Small intestine (tissue), 7 donors: ENCODE measurements at regions not wholly inside any gene's neighbourhood (a gene's known extent, or its start where the extent isn't known, plus 50 kb on each side); places are given as distances from the start of the nearest gene placed in this dataset.

Experiments used
- DNase-seq, 2 donors: peaks; one replicate each; pipeline versions ENCODE4 v3.0.0 to v3.0.0-alpha.2; 2013
- FAIRE-seq: peaks from 2 replicates; lab custom pipeline; 2012; peaks lifted over from hg19 to GRCh38; lab: Jason Lieb, UNC
- H3K27ac ChIP-seq, 3 donors: one replicate each; pipeline ENCODE4 v1.5.1; 2013; ENCODE audit warnings: low read length in 2 of 3, mild to moderate bottlenecking in 2 of 3, control low read depth in 1 of 3, inconsistent platforms in 1 of 3, low read depth in 1 of 3, moderate library complexity in 1 of 3
- H3K27me3 ChIP-seq, 3 donors: one replicate each; pipeline ENCODE4 v1.6.1; 2013; ENCODE audit warnings: low read length in 3 of 3, inconsistent platforms in 1 of 3; ENCODE audit not compliant: control insufficient read depth in 3 of 3, insufficient read depth in 3 of 3
- H3K36me3 ChIP-seq, 3 donors: one replicate each; pipeline ENCODE4 v1.6.1; 2013; ENCODE audit warnings: low read length in 3 of 3, inconsistent platforms in 1 of 3, low read depth in 1 of 3, mild to moderate bottlenecking in 1 of 3, moderate library complexity in 1 of 3; ENCODE audit not compliant: control insufficient read depth in 3 of 3, insufficient read depth in 2 of 3
- H3K4me1 ChIP-seq, 3 donors: one replicate each; pipeline ENCODE4 v1.6.1; 2013; ENCODE audit warnings: low read length in 2 of 3, inconsistent platforms in 1 of 3, low read depth in 1 of 3, mild to moderate bottlenecking in 1 of 3, moderate library complexity in 1 of 3; ENCODE audit not compliant: control insufficient read depth in 3 of 3, insufficient read depth in 2 of 3
- H3K4me3 ChIP-seq, 3 donors: one replicate each; pipeline ENCODE4 v1.5.1; 2013; ENCODE audit warnings: low read length in 3 of 3, control low read depth in 1 of 3, inconsistent platforms in 1 of 3, low read depth in 1 of 3, mild to moderate bottlenecking in 1 of 3, moderate library complexity in 1 of 3
- H3K9me3 ChIP-seq, 2 donors: one replicate each; pipeline ENCODE4 v1.6.1; 2013; ENCODE audit warnings: low read depth in 1 of 2, low read length in 1 of 2; ENCODE audit not compliant: control insufficient read depth in 2 of 2, insufficient read depth in 1 of 2
- WGBS, 3 donors: extraction: QIAGEN DNeasy Blood & Tissue Kit; methylation state at CpG; one replicate each; pipeline ENCODE4 v1.1.7; 2013; 5-methylcytosine and 5-hydroxymethylcytosine counted together
- donor health status: healthy with polysubstance abuse.
- donor health status: control.
- donor health status: control.
- donor health status: Bipolar disorder and iron deficiency.
- donor health status: healthy.

- Histone ChIP-seq H3K27ac (no peak overlapping the region), H3K9me3 (no peaks in the 10 kb centered on the region), H3K27me3 (no peaks in the 10 kb centered on the region), H3K4me3 (no peak overlapping the region), H3K4me1 (no peaks in the 10 kb centered on the region), H3K36me3 (no peaks in the 10 kb centered on the region)
- FAIRE-seq, result no peak
- WGBS, 3 donors, result 90 to 93% (median 93%) methylated on average over 1 of the region's 1 CpG
- DNase-seq, result no peak
Observed at GRCh38 chr3:63762180-63762579, 56.9 kb upstream of the C3orf49 start.

DNA sequence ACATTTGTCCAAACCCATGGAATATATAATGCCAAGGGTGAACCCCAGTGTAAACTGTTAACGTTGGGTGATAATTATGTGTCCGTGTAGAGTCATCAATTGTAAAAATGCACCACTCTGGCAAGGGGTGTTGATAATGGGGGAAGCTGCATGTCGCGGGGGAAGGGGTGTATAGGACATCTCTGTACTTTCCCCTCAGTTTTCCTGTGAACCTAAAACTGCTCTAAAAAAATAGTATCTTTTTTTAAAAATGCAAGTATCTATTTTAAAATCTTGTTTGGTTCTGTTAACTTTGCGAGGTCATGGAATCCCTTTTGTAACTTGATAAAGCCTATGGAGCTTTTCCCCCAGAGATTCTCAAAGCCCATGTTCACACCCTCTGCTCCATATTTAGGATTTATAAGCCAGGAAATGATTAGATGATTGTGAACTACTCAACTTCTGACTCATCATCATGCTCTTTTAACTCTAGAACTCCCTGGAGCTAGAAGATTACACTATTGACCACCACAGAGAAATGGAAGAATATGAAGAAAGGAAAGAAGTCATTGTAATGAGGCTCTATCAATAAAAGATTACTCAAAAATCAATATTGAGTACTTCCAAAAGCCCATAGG, 56.1 kb upstream of the C3orf49 start:
- H3K36me3 ChIP-seq, result no peaks in the 10 kb centered on the region
- H3K9me3 ChIP-seq, result no peaks in the 10 kb centered on the region
- FAIRE-seq (no peak), DNase-seq (no peak)
- H3K27me3 ChIP-seq, result no peaks in the 10 kb centered on the region
- 62 to 80% (median 77%) methylated on average over 5 of the region's 5 CpGs for WGBS, 3 donors
- H3K4me3 ChIP-seq, result no peak overlapping the region
- H3K4me1 ChIP-seq, result no peaks in the 10 kb centered on the region
- H3K27ac ChIP-seq, result no peak overlapping the region

DNA sequence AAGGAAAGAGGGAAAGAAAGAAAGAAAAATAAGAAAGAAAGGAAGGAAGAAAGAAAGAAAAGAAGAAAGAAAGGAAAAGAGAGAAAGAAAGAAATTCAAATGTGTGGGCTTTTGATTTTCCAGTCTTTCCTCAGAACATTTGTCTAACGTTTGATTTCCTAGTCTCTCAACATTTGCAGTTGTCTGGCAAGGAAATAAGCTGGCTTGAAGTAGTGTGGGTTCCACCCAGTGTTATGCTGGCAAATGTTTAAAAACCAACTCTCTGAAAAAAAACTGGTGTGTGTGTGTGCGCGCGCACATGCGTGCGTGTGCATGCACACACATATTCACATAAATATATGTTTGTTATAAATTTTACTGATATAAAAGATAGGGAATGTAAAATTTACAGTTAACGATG, 54.6 kb upstream of the C3orf49 start:
- no peak for FAIRE-seq
- H3K27ac ChIP-seq, result no peak overlapping the region
- WGBS, 3 donors, result 84 to 87% (median 85%) methylated on average over 7 of the region's 7 CpGs
- no peaks in the 10 kb centered on the region for H3K36me3 ChIP-seq
- no peaks in the 10 kb centered on the region for H3K9me3 ChIP-seq
- DNase-seq, result no peak
- no peaks in the 10 kb centered on the region for H3K27me3 ChIP-seq
- H3K4me3 ChIP-seq, result no peak overlapping the region
- no peaks in the 10 kb centered on the region for H3K4me1 ChIP-seq

DNA sequence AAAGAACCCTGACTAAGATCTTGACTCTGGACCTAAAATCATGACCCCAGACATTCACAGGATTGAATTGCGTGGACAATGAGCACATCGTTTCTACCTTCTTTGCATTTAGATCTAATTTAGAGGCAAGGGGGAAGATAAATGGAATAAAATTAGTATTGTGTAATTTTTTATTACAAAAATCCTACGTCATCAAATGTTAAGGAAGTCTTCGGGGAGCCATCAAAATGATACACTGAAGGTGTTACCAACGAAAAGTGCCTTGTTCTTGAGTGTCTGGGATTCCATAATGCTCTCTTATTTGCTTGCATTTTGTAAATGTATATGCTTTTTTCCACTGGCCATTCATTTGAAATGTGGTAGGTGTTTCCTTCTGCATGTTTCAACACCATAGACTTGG, 52.8 kb upstream of the C3orf49 start:
- FAIRE-seq (no peak), DNase-seq (no peak)
- Histone ChIP-seq H3K4me3 (no peak overlapping the region), H3K4me1 (no peaks in the 10 kb centered on the region), H3K36me3 (no peaks in the 10 kb centered on the region), H3K27me3 (no peaks in the 10 kb centered on the region), H3K9me3 (no peaks in the 10 kb centered on the region), H3K27ac (no peak overlapping the region)
- 86 to 95% (median 91%) methylated on average over 5 of the region's 5 CpGs for WGBS, 3 donors

DNA sequence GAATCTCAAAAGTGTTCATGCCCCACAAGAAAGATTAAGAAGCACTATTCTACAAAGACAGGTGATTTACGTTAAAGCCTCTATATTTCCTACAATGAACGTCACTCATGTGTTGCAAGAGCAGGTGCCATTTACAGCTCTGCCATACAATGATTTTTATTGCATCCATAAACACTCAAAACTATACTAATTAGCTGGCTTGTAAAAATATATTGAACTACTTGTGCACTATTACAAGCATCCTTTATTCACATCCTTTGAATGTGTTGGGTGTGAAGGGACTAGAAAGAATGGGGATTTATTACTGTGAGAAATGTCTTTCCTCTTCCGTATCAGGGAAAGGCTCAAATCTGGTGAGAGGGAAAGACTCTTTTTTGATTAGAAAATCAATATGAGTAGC, 50.7 kb upstream of the C3orf49 start:
- H3K27ac ChIP-seq, result no peak overlapping the region
- H3K36me3 ChIP-seq, result no peaks in the 10 kb centered on the region
- DNase-seq (peak; percentile 62 to 81), FAIRE-seq (no peak)
- H3K4me3 ChIP-seq, result no peak overlapping the region
- 23 to 55% (median 23%) methylated on average over 3 of the region's 3 CpGs for WGBS, 3 donors
- no peaks in the 10 kb centered on the region for H3K27me3 ChIP-seq
- no peaks in the 10 kb centered on the region for H3K4me1 ChIP-seq
- no peaks in the 10 kb centered on the region for H3K9me3 ChIP-seq

- FAIRE-seq, result no peak
- Histone ChIP-seq H3K27ac (peak overlapping the region in 1 of 3 donors; percentile 34), H3K36me3 (no peaks in the 10 kb centered on the region), H3K27me3 (no peaks in the 10 kb centered on the region), H3K4me1 (no peaks in the 10 kb centered on the region), H3K9me3 (no peaks in the 10 kb centered on the region), H3K4me3 (no peak overlapping the region)
- WGBS, 3 donors, result 15 to 49% (median 33%) methylated on average over 2 of the region's 2 CpGs
- DNase-seq, result no peak
Observed at GRCh38 chr3:63768888-63769287, 50.2 kb upstream of the C3orf49 start.
